SK-N-MC (cell line): ENCODE measurements at regions not wholly inside any gene's neighbourhood (a gene's known extent, or its start where the extent isn't known, plus 50 kb on each side); places are given as distances from the start of the nearest gene placed in this dataset.

Experiments used
- DNase-seq: peaks from one replicate; pipeline ENCODE4 v3.0.0-alpha.2; 2011; ENCODE audit warnings: low read depth, low spot score
- H3K27ac ChIP-seq: fragments of 200-600 bp; sonication (generic); 2 replicates; pipeline ENCODE4 v1.5.1; 2016; ENCODE audit warnings: mixed run types
- H3K36me3 ChIP-seq: fragments of 200-600 bp; sonication (generic); 2 replicates; pipeline ENCODE4 v1.6.1; 2017; ENCODE audit warnings: antibody characterized with exemption, low read length, mixed read lengths; ENCODE audit not compliant: insufficient read depth
- H3K4me3 ChIP-seq: fragments of 200-600 bp; sonication (generic); 2 replicates; pipeline ENCODE4 v1.5.1; 2016
- H3K9ac ChIP-seq: fragments of 200-600 bp; sonication (generic); 2 replicates; pipeline ENCODE4 v1.8.0; 2017; ENCODE audit warnings: mixed run types, mixed read lengths; ENCODE audit not compliant: insufficient read length
- H3K9me3 ChIP-seq: fragments of 200-600 bp; sonication (generic); 2 replicates; pipeline ENCODE4 v1.6.1; 2017; ENCODE audit warnings: low read depth, mild to moderate bottlenecking, antibody characterized with exemption, low read length, moderate library complexity, mixed read lengths
- EZH2 ChIP-seq: fragments of 200-600 bp; sonication (generic); IDR thresholded peaks from one replicate; pipeline ENCODE4 v1.6.1; 2017; ENCODE audit warnings: antibody characterized with exemption
- FOXP2 ChIP-seq: optimal IDR thresholded peaks from 2 replicates; pipeline ENCODE3; 2011; ENCODE audit warnings: mild to moderate bottlenecking, moderate library complexity; ENCODE audit not compliant: insufficient read depth; ENCODE audit errors: extremely low read length, control extremely low read depth
- POLR2AphosphoS5 ChIP-seq: IDR thresholded peaks from 2 replicates; pipeline ENCODE4 v1.6.1; 2012; ENCODE audit warnings: mild to moderate bottlenecking, low read depth, low read length, borderline replicate concordance

- H3K9ac ChIP-seq: no peak overlapping the region
- no peaks in the 10 kb centered on the region for H3K36me3 ChIP-seq
- no peak for DNase-seq
- no peak overlapping the region for H3K4me3 ChIP-seq
- H3K9me3 ChIP-seq: no peaks in the 10 kb centered on the region
- TF ChIP-seq EZH2 (no peak), POLR2AphosphoS5 (no peak), FOXP2 (no peak)
- H3K27ac ChIP-seq: no peak overlapping the region
Measured at GRCh38 chr13:37339386-37339735, 233.9 kb upstream of the CSNK1A1L start.

- Histone ChIP-seq H3K36me3 (no peaks in the 10 kb centered on the region), H3K27ac (no peak overlapping the region), H3K9me3 (no peaks in the 10 kb centered on the region), H3K9ac (no peak overlapping the region), H3K4me3 (no peak overlapping the region)
- no peak for DNase-seq
- TF ChIP-seq EZH2: no peak
- TF ChIP-seq FOXP2: no peak
- no peak for TF ChIP-seq POLR2AphosphoS5
Measured at GRCh38 chr13:37338726-37339385, 233.4 kb upstream of the CSNK1A1L start.

- no peak for DNase-seq
Measured at GRCh38 chr13:37326334-37326733, 220.9 kb upstream of the CSNK1A1L start.

GRCh38 chr13:37319031-37319443 lies 213.6 kb upstream of the CSNK1A1L start:
- no peak overlapping the region for H3K4me3 ChIP-seq
- TF ChIP-seq FOXP2 (no peak), POLR2AphosphoS5 (no peak), EZH2 (no peak)
- H3K27ac ChIP-seq: no peak overlapping the region

More at GRCh38 chr13:37326334-37326733, 220.9 kb upstream of the CSNK1A1L start:
- no peak overlapping the region for H3K9ac ChIP-seq
- H3K9me3 ChIP-seq: no peaks in the 10 kb centered on the region
- H3K4me3 ChIP-seq: no peak overlapping the region
- H3K36me3 ChIP-seq: no peaks in the 10 kb centered on the region
- TF ChIP-seq FOXP2 (no peak), EZH2 (no peak), POLR2AphosphoS5 (no peak)
- H3K27ac ChIP-seq: no peak overlapping the region

GRCh38 chr13:37316935-37317334 lies 211.5 kb upstream of the CSNK1A1L start:
- Histone ChIP-seq H3K27ac (no peak overlapping the region), H3K9me3 (no peaks in the 10 kb centered on the region), H3K4me3 (no peak overlapping the region), H3K36me3 (no peaks in the 10 kb centered on the region), H3K9ac (no peak overlapping the region)
- no peak for TF ChIP-seq POLR2AphosphoS5
- TF ChIP-seq EZH2: no peak
- TF ChIP-seq FOXP2: no peak
- DNase-seq: no peak

More at GRCh38 chr13:37319031-37319443, 213.6 kb upstream of the CSNK1A1L start:
- H3K36me3 ChIP-seq: no peaks in the 10 kb centered on the region
- H3K9me3 ChIP-seq: no peaks in the 10 kb centered on the region
- no peak overlapping the region for H3K9ac ChIP-seq
- no peak for DNase-seq

- no peak overlapping the region for H3K9ac ChIP-seq
- H3K9me3 ChIP-seq: no peaks in the 10 kb centered on the region
- no peak overlapping the region for H3K4me3 ChIP-seq
- H3K36me3 ChIP-seq: no peaks in the 10 kb centered on the region
- no peak for DNase-seq
- TF ChIP-seq FOXP2 (no peak), POLR2AphosphoS5 (no peak), EZH2 (no peak)
- H3K27ac ChIP-seq: no peak overlapping the region
Measured at GRCh38 chr13:37313372-37313771, 207.9 kb upstream of the CSNK1A1L start.

- Histone ChIP-seq H3K36me3 (no peaks in the 10 kb centered on the region), H3K4me3 (no peak overlapping the region), H3K9me3 (no peaks in the 10 kb centered on the region), H3K27ac (no peak overlapping the region), H3K9ac (no peak overlapping the region)
- no peak for DNase-seq
- TF ChIP-seq FOXP2: no peak
- TF ChIP-seq EZH2: no peak
- TF ChIP-seq POLR2AphosphoS5: no peak
Measured at GRCh38 chr13:37306778-37307544, 201.5 kb upstream of the CSNK1A1L start.

- TF ChIP-seq POLR2AphosphoS5 (no peak), FOXP2 (no peak), EZH2 (no peak)
- H3K27ac ChIP-seq: no peak overlapping the region
Measured at GRCh38 chr13:37303606-37304005, 198.1 kb upstream of the CSNK1A1L start.

More at GRCh38 chr13:37303606-37304005, 198.1 kb upstream of the CSNK1A1L start:
- H3K9me3 ChIP-seq: no peaks in the 10 kb centered on the region
- H3K4me3 ChIP-seq: no peak overlapping the region
- no peaks in the 10 kb centered on the region for H3K36me3 ChIP-seq
- no peak for DNase-seq
- no peak overlapping the region for H3K9ac ChIP-seq
